GM19468 (cell line): ENCODE measurements at regions not wholly inside any gene's neighbourhood (a gene's known extent, or its start where the extent isn't known, plus 50 kb on each side); places are given as distances from the start of the nearest gene placed in this dataset.
"Not testable (repeated sequence)": the region's sequence is repeated elsewhere in the genome, so short reads cannot be mapped to it uniquely, and the experiment has no call there.

Experiments used
- ATAC-seq: cut with Tn5 transposase; IDR thresholded peaks from one replicate; pipeline ENCODE4 v1.9.1; 2021; ENCODE audit warnings: mild to moderate bottlenecking, moderate library complexity, moderate number of reproducible peaks; ENCODE audit not compliant: unreplicated experiment; ENCODE audit errors: extremely low read depth

GRCh38 chr12:72839696-72840095, 567.5 kb downstream of the TRHDE start:
- ATAC-seq = no peak

GRCh38 chr12:72863671-72864070, 591.5 kb downstream of the TRHDE start:
- ATAC-seq = no peak

- ATAC-seq = no peak
These were observed 593.8 kb downstream of the TRHDE start for GRCh38 chr12:72865921-72866320.

DNA sequence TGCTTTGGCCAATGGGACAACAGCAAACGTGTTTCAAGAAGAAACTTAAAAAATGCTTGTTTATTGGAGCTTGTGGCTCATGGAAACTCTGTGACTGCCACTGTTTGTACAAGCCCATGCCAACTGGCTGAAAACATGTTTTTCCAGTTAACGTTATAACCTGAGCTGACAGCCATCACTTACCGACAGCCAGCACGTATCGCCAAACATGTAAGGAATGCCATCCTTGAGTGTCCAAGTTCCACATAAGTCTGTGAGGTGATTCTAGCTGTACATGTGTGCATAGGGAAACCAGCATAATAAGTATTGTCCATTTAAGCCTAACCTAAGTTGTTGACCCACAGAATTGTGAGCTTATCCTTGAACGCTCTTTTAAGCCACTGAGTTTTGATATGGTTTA, 596.9 kb downstream of the TRHDE start:
- no peak for ATAC-seq

DNA sequence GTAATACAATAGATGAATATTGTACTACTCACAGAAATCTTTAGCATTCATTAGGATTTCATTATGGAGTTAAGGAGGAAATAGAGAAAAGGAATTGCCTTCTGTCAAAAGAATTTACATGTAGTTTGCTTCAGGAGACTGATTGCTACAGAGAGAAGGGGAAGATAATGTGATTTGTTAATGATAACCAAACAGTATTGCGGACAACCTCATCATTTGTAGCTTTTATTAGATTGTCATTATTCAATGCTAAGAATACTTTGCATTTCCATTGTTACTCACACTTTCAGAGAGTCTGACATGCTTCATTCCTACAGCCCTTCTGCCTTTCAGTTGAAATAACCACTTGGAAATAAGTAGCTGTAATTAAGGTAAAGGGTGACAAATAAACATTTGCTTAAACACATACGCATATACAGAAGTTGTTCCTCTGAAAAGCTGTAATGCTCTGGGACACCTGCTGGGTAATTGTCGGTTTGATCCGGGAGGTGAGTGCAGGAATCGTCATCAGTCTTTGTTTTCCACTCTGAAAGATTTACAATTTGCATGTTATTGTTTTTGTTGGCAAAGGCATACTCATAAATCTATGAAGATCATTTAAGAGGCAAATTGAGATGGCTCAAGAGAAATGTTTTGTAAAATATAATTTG, 600.2 kb downstream of the TRHDE start:
- no peak for ATAC-seq

GRCh38 chr12:72872996-72873395, 600.8 kb downstream of the TRHDE start:
- ATAC-seq = no peak

- no peak for ATAC-seq
These were observed 603.9 kb downstream of the TRHDE start for GRCh38 chr12:72876092-72876491.

DNA sequence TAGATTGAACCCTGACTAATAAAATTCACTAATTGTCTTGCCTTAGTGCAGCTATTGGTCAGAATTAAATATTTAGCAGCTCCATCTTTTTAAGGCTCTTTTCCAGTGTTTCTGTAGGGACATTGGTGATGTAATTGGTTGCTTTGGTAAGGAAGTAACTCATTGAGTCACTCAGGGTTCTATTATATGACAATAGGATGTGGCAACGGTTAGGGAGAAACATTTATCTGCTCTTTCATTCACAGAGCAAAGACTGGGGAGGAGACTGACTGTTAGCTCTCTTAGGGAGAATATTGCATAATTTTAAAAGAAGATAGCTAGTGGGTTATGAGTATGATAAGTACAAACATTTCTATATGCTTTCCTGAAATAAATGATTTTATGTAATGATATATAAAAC, 616.5 kb downstream of the TRHDE start:
- no peak for ATAC-seq

- ATAC-seq = no peak
These were observed 617.6 kb downstream of the TRHDE start for GRCh38 chr12:72889791-72890190.

GRCh38 chr12:72901685-72902084, 629.5 kb downstream of the TRHDE start:
- no peak for ATAC-seq

DNA sequence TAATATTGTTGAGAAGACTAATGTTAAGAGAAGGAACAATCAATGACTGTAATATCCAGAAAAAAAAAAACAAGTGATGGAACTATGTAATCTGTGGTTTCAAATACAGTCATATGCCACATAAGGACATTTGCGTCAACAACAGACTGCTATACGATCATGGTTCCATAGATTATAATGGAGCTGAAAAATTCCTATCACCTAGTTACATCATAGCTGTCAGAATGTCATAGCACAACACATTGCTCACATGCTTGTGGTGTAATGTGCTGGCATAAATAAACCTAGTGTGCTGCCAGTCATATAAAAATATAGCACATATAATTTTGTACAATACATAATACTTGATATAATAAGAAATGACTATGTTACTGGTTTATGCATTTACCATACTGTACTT, 653.5 kb downstream of the TRHDE start:
- ATAC-seq = no peak

GRCh38 chr12:72931838-72932237, 659.7 kb downstream of the TRHDE start:
- ATAC-seq = not testable (repeated sequence)

GRCh38 chr12:72937486-72937885, 665.3 kb downstream of the TRHDE start:
- no peak for ATAC-seq

GRCh38 chr12:72957454-72957853, 685.3 kb downstream of the TRHDE start:
- no peak for ATAC-seq

DNA sequence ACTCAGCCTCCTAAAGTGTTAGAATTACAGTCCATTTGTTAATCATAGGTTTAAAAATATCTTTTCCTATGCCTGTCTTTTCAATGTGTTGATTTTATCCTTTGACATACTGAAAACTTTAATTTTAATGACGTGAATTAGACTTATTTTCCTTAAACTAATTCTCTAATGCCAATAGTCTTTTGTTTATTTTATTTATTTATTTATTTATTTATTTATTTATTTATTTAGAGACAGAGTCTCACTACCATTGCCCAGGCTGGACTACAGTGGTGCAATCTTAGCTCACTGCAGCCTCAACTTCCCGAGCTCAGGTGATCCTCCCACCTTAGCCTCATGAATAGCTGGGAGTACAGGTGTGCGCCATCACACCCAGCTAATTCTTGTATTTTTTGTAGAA, 694.5 kb downstream of the TRHDE start:
- ATAC-seq = no peak

- no peak for ATAC-seq
These were observed 702.9 kb downstream of the TRHDE start for GRCh38 chr12:72974954-72975555.

DNA sequence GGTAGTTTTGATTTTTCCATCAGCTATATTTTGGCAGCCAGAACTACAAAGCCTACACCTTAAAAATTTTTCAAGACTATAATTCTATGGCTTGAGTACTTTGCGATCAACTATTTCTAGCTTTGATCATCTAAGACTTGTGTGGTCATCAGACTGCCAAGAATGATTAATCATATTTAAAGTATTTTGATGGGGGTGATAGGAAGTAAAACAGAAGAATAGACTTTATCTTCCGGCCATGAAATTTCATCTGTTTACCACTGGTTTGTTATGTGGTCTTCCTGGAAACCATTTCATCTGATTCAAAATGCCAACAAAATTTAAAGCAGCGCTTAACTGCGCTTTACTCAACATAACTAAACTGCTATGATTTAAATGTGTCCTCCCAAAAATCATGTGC, 706.8 kb downstream of the TRHDE start:
- ATAC-seq = no peak

DNA sequence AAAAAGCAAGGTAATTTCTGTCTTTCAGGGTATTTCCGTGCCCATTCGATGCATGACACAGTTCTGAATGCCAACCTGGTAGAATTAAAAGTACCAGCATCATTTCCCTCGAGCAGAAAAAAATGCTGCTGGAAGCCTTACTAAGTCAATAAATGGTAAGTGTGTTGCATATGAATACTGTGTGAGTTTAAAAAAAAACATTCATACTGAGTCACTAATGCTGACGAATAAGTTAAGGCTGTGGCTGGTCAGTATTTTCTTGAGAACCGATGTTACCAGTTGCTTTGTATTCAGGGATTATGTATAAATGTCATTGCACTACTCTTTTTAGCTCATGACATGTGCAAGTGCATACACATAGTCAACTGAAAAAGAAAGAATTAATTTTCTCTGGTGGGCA, 710.2 kb downstream of the TRHDE start:
- no peak for ATAC-seq

- ATAC-seq = no peak
These were observed 714.8 kb downstream of the TRHDE start for GRCh38 chr12:72986963-72987362.

GRCh38 chr12:72989458-72989947, 717.3 kb downstream of the TRHDE start:
- ATAC-seq = no peak

- not testable (repeated sequence) for ATAC-seq
These were observed 722.9 kb downstream of the TRHDE start for GRCh38 chr12:72995029-72995428.

GRCh38 chr12:72995616-72996015, 723.4 kb downstream of the TRHDE start:
- ATAC-seq = no peak
